CD4-positive, alpha-beta T cell treated with Interferon gamma for 1 hour (primary cell): ENCODE measurements at regions not wholly inside any gene's neighbourhood (a gene's known extent, or its start where the extent isn't known, plus 50 kb on each side); places are given as distances from the start of the nearest gene placed in this dataset.
"Not testable (repeated sequence)": the region's sequence is repeated elsewhere in the genome, so short reads cannot be mapped to it uniquely, and the experiment has no call there.

ENCODE experiments used
- DNase-seq: peaks from one replicate; pipeline ENCODE4 v3.0.0-alpha.2; 2020

DNA sequence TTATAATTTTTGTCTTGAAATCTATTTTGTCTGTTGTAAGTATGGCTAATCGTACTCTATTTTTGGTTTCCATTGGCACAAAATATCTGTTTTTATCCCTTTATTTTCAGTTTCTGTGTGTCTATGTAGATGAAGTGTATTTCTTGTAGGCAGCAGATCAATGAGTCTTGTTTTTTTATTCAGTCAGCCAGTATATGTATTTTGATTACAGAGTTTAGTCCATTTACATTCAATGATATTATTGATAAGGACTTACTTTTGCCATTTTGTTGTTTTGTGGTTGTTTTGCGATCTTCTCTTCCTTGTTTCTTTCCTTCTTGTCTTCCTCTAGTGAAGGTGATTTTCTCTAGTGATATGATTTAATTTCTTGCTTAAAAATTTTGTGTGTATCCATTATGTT, 336.3 kb upstream of the SPRY2 start:
- no peak for DNase-seq

DNA sequence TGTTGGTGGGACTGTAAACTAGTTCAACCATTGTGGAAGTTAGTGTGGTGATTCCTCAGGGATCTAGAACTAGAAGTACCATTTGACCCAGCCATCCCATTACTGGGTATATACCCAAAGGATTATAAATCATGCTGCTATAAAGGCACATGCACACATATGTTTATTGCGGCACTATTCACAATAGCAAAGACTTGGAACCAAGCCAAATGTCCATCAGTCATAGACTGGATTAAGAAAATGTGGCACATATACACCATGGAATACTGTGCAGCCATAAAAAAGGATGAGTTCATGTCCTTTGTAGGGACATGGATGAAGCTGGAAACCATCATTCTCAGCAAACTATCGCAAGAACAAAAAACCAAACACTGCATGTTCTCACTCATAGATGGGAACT, 334.5 kb upstream of the SPRY2 start:
- not testable (repeated sequence) for DNase-seq

DNA sequence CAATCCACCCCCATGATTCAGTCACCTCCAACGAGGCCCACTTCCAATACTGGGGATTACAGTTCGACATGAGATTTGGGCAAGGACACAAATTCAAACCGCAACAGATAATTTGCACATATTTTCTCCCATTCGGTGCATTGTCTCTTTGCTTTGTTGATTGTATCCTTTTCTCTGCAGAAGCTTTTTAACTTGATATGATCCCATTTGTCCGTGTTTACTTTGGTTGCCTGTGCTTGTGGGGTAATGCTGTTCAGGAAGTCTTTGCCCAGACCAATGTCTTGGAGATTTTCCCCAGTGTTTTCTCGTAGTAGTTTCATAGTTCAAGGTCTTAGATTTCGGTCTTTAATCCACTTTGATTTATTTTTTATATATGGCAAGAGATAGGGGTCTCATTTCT, 330.8 kb upstream of the SPRY2 start:
- no peak for DNase-seq

DNA sequence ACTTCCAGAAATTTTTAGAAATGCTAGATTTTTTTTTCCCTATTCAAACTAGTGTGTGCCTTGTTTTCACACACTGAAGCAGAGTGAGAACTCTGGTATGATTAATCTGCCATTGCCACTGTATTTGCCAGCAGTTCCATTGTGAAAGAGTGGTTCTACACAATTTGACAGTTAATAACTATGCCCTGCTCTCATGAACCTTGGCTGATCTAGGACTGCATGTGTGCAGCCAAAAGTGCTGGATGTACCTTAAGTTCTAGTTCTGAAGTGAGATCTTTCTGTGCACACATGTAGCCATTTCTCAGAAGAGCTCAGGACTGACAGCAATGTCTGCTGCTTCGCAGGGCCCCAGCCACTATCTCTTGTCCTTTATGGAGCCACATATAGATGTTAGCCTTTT, 328.2 kb upstream of the SPRY2 start:
- DNase-seq: no peak

DNA sequence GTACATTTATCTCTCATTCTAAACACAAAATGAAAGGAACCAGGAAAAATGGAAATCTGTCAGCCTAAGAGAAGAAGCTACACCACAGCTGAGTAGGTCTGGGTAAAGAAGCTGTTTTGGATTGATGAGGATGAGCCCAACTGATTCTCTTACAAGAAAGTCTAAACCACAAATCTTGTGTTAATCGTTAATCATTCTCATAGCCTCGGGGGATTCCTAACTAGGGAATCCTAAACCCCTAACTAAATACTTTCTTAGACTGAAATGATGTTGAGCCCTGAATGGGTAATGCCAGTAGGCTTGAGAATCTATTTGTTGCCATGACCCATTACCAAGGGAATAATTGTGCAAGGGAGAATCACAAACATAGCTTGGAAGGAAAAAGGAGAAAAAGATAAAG, 327.5 kb upstream of the SPRY2 start:
- no peak for DNase-seq

DNA sequence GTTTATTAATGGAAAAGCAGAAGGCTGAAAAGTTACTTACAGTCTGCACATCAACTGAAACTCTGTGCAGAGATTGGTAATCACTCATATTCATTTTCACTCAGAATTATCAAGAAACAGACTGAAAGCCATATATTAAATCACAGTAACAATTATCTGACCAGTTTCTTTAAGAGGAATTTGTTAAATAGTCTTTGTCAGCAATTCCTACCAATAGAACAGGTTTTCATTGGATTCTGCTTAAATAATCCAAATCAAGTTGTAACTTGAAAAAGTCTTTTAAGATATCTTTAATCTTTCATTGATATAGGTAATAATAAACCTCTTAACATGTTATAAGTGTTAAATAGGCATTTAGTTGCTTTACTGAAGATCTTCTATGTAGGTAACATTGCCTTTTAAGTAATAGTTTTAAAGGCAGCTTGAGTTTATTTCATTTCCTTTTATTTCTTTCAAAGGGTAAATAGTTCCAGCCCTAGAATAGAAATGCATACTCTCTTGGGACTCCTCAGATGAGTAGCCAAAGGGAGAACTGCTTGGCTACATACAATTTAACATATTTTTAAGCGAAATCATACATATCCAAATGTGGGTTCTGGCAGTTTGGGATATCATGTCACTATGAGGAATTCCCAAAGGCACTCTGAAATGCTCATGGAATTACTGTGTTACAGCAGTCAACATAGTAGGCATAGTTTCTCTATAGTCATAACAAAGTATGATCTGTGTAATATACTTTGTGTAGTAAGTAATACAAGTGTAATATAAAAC, 326.0 kb upstream of the SPRY2 start:
- DNase-seq: no peak

DNA sequence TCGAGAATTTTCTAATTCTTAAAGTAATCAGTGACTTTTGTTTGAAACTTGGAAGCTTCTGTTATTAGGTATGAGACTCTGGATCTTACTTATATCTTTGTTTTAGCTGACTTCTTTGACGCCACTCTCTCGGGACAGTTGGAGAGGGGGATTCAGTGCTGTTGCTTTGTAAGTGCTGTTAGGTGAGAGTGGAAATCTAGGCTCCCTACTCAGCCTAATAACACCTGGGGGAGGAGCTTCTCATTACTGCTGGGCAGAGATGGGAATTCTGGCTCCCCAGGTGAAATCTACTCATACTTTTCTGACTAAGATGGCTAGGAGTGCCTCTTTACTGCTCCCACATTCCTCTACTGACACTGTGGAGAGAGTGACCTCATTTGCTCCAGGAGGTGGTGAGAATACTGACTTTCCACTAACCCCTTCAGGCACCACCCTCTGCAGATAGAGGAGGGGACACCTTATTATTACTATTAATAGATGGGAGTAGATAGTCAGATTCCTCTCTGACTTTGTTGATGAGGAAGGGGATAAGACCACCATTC, 324.9 kb upstream of the SPRY2 start:
- no peak for DNase-seq

DNA sequence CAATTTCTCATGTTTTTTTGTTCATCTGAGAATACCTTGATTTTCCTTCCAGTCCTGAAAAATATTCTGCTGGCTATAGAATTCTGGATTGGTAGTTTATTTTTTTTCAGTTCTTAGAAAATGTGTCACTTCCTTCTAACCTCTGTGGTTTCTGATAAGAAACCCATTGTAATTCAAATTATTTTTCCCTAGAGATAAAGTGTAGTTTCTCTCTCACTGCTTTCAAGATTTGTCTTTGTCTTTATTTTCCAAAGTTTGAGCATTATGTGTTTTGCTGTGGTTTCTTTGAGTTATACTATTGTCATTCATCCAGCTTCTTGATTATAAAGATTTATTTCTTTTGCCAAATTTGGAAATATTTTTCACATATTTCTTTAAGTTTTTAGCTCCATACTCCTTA, 324.0 kb upstream of the SPRY2 start:
- DNase-seq: no peak

DNA sequence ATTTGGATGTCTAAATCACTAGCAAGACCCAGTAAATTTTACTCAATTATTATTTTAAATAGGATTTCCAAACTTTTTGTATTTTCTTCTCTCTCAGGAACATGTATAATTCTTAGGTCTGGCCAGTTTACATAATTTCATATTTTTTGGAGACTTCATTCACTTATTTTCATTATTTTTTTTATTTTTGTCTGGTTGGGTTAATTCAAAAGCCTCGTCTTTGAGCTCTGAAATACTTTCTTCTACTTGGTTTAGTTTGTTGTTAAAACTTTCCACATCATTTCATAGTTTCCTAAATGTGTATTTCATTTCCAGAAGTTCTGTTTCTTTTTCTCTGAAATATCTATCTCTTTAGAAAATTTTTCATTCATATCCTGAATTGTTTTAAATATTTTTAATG, 322.9 kb upstream of the SPRY2 start:
- no peak for DNase-seq

DNA sequence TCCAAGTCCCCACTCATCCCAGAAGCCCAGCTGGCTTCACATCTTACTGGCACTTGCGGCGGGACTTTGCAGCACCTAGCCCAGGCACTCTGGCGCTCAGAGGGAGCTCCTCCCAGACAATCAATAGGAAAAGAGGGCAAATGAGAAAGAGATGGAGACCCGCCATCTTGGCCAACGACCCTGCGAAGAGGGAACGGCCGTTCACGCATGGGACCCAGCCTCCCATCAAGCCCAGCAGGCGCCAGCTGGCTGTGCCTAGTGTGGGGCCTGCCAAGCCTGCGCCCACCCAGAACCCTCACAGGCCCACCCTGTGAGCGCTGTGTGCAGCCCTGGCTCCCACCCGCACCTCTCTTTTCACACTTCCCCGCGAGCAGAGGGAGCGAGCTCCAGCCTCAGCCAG, 317.8 kb upstream of the SPRY2 start:
- DNase-seq: no peak

DNA sequence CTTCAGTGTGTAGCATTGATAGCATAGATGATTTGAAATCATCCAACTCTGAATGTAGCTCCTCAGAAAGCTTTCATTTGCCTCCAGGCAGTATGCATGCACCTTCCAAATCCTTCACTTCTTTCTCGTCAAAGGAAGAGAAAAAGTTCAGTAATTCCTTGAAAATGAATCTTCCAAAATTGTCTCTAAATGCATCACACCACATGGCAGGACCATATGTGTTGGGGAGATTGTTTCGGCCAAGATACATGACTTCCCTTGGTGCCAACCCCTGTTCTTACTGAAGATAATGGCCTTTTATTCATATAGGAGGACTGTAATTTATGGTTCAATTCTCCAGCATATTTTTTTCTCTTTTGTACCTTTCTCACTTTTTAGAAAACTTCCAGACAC, 315.6 kb upstream of the SPRY2 start:
- no peak for DNase-seq

DNA sequence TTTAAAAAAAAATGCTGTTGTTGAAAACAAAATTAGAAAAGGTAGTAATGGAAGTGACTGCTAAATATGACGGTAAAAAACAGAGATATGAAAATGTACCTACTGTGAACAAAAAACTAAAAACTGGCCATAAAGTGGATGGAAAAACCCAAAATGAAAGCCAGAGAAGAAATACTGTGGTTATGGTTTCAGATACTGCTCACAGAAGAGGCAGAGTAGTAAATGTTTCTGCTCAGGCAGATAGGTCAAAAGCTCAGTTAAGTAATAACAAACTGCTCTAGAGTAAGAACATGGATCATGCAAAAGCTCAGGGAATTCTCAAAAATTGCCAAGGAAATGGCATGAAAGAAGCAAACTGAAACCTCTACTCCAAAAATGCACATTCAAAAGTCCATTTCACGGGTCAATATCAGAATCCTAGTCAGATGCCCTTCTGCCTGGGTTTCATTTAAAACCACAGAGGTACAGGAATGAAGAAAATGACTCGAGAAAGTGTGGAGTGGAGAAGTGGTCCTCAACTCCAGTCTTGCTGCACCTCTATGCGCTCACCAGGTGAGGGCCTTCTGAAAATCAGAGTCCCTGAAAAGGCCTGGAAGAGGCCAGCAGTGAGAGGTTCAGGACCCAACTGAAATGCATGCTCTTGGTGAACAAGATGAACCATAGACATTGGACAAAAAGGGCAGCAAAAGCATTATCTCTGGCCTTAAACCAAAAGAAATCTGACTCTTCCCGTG, 315.0 kb upstream of the SPRY2 start:
- DNase-seq: no peak

DNA sequence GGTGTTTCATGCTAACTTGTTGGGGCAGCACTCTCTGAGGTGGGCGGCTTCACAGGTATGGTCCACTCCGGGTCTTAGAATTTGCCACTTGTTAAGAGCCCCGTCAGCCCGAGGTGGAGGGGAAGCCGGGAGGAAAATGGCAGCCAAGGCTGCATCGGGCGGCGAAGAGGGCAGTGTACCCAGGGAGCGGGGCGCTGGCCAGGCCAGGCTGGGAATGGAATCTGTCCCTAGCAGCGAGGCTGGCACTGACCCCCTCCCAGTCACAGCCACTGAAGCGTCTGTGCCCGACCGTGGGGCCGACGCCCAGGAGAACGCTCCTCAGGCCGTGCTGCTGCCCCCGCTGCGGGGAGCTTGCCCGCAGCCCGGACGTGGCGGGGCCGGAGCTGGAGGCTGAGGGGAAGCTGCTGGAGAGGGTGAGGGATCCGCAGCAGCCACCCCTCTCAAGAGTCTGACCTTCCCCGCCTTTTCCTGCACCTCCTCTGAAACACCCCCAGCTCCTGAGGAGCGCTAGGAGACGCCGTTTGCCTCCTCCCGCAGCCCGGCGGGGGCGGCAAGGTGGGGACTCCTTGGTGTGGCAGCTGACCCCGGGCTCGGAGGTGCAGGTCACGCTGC, 313.8 kb upstream of the SPRY2 start:
- no peak for DNase-seq

DNA sequence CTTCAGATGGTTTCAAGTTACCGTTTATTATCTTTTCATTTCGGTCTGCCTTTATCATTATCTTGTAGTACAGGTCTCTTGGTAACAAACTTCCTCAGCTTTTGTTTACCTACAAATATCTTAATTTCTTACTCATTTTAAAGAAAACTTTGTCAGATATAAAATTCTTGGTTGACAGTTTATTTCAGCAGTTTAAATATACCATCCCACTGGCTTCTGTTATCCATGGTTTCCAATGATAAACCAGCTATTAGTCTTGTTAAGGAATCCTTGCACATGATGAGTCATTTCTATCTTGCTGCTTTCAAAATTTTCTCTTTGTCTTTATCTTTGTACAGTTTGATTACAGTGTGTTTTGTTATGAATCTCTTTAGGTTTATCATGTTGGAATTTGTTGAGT, 308.3 kb upstream of the SPRY2 start:
- DNase-seq: no peak

DNA sequence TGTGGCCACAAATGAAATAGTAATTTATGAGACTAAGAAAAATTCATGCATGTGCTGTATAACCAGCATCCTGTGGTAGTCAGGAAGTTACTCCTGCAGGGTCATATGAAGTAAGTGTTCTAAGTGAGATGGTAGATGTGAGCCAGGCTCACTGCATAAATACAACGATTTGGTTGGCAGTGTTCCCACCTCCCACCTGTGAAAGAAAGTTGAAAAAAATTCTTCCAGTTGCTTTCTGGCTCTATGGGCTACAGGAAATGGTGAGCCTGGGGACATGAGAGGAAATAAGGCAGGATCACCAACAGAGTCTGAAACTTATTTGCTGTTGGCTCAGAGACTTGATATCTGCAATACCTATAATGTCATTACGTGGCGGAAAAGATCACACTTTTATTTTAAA, 301.7 kb upstream of the SPRY2 start:
- no peak for DNase-seq

DNA sequence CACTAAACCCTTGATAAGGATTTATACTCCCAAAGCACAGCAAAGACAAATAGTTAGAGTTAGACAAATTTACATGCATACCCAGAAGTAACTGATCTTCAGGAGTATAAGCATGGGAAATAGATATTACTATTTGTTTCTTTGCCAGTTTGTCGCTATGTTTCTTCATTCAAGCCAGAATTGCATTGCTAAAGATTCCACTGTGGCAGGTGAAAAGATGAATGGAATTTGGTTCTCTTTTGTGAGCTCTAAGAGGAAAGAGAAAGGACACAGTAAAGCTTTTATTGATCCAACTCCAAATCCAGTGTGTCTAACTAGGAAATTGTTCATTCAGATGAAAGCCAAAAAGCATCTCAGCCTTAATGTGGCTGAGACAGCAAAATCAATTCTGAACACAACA, 292.3 kb upstream of the SPRY2 start:
- no peak for DNase-seq

DNA sequence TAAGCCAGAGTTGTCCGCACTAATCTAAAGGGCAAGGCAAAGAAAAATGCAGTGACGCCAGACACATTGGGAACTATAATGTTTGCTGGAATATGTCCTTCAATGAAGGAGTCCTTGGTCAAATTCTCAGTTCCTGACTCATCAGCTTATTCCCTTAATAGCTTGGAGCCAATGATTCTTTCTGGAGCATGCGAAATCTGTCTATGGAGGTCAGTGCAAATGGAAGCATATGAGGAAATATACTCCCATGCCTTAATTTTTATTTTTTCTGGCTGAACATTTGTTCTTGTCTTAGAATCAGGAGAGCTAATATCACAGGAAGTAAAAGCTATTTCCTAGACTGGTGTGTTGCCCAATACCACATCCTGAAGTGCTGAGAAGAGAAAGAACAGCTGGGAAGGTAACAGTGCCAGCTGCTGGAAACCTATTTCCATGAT, 289.8 kb upstream of the SPRY2 start:
- DNase-seq: no peak

DNA sequence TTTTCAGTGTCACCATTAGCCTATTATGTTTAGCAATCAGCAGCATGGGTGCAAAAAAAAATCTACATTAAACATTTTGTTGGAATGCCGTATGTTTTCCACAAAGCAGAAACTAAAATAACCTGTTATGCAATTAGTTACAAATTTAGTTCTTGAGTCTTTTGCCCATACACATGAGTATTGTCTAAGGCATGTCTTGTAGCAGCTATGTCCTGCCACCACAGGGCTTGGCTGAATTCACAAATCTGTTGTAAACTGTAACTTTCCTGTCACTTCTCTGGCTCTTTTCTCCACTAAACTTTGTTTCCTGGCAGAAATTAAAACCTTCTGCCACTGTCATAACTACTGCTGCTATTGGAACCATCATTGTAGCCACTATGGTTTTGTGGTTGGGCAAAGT, 277.9 kb upstream of the SPRY2 start:
- DNase-seq: no peak

DNA sequence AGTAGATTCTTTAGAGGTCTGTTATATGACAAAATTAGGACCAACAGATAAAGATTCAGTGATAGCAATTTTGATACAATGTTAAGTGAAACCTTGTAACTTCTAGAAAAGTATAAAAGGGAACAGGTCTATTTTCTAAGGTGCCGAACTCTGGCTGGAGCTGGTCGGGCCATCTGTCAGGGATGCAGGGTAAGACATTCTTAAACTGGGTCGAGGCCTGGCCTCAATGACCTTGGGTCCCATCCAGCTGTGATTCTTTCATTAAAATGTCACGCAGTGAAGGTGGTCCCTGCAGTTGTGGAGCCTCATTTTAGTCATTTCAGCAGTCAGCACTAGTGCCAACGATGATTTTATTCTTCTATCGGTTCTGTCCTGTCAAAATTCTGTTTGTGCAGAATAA, 271.9 kb upstream of the SPRY2 start:
- no peak for DNase-seq

DNA sequence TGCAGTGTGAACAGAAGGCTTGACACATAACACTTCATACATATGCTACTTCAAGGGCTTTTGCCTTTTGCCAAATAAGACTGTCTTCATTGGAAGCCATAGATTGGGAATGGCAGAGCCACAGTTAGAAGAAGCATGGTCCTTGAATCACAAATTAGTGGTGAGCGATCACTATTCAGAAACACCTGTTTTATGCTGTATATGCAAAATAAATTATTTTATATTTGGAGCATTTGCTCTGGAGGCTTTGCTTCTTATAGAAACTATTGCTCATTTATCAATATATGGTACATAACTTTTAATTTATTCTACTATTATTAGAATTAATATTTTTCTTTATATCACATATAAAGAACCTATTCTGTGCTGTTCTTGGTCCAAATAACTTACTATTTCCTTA, 270.4 kb upstream of the SPRY2 start:
- no peak for DNase-seq

DNA sequence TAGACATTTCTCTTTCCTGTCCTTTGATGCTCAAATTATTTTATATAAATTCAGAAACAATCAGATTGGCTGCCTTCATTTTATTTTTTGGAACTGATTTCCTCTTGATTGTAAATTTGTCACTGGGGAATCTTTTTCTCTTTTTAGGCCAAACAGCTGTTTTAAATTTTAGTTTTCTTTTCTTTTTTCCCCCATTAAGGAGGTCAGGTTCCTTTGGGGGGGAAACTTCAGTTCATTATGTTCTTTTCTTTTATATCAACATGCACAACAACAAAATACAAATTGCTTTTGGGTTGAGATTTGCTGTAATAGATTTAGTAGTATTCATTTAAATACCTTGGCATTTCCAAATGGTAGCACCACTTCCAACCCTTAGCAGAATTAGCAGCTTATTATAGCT, 264.8 kb upstream of the SPRY2 start:
- DNase-seq: no peak

DNA sequence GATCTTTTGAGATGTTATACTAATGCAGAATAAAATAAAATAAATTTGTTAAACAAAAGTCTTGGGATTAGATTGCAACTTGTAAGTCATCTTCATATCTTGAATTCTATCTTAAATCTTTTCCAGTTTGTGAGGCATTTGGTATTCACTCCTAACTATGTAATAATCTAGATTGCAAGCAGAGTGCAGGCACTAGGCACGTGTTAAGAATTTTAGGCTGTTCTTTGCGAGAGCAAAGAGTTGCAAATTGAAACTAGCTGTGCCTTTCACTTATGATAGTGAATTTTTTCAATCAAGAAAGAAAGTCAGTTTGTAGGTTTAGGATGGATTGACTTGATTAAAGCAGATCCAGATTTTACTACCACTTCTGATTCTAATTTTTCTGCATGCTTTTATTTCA, 264.1 kb upstream of the SPRY2 start:
- no peak for DNase-seq

DNA sequence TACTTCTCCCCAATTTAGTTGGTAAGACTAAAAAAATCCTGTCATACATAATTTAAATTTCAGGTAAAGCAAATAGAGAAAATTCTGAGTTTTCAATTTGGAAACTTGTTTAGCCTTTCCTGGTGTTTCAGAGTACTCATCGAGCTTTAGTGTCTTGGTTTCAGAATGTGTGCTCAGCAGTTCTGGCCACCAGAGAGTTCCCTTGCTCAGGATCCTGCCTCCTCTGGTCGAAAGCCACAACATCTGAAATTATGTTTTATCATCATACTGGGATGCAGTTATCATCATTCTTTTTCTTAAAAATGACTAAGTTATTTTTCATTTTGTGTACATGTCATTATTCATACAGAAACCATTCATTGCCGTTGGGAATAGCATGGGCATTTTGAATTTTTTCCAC, 263.2 kb upstream of the SPRY2 start:
- DNase-seq: no peak

DNA sequence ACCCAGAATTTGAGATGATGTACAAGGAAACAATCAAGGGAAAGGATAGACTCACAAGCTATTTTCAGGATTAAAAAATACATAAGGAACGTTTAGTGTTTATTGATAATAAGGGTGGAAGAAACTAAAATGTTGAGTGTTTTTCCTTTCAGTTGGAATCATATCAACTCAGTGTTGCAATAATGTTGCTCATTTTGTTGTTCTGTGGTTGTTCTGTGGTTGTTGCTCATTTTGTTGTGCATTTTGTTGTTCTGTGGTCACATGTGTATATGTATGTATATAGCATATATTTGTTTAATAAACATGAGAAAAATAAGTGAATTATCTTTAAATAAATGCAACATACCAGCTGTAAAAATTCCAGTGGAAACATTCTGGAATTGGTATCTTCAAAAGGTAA, 262.4 kb upstream of the SPRY2 start:
- DNase-seq: no peak
